Activated CD4-positive, alpha-beta T cell treated with anti-CD3 and anti-CD28 coated beads for 36 hours (primary cell): ENCODE measurements at regions not wholly inside any gene's neighbourhood (a gene's known extent, or its start where the extent isn't known, plus 50 kb on each side); places are given as distances from the start of the nearest gene placed in this dataset.

ENCODE experiments used
- ATAC-seq: fragments of 200-7000 bp; cut with Tn5 transposase; one replicate; pipeline ENCODE4 v1.10.0; 2021; ENCODE audit warnings: mild to moderate bottlenecking, moderate library complexity
- CTCF ChIA-PET: fragments of 350-600 bp; sonication (Branson Sonifier 250); formaldehyde crosslinking; loops from one replicate; lab custom pipeline; 2021; ENCODE audit warnings: antibody characterized with exemption; lab: Charles Lee
- POLR2A ChIA-PET: fragments of 350-600 bp; sonication (Branson Sonifier 250); formaldehyde crosslinking; loops from one replicate; lab custom pipeline; 2021; ENCODE audit warnings: antibody characterized with exemption, inconsistent platforms; lab: Charles Lee
- DNase-seq: peaks from one replicate; pipeline ENCODE4 v3.0.0-alpha.2; 2020
- H3K27ac Mint-ChIP-seq: one replicate; pipeline ENCODE4 v1.8.0; 2021; ENCODE audit warnings: mixed read lengths
- H3K27me3 Mint-ChIP-seq: one replicate; pipeline ENCODE4 v1.8.0; 2021; ENCODE audit warnings: mixed read lengths
- H3K36me3 Mint-ChIP-seq: one replicate; pipeline ENCODE4 v1.8.0; 2021; ENCODE audit warnings: low read depth, mixed read lengths
- H3K4me1 Mint-ChIP-seq: one replicate; pipeline ENCODE4 v1.8.0; 2021; ENCODE audit warnings: mixed read lengths
- H3K4me3 Mint-ChIP-seq: one replicate; pipeline ENCODE4 v1.8.0; 2021; ENCODE audit warnings: mild to moderate bottlenecking, moderate library complexity, mixed read lengths
- H3K9me3 Mint-ChIP-seq: one replicate; pipeline ENCODE4 v1.8.0; 2021; ENCODE audit warnings: low read depth, mixed read lengths
- intact Hi-C, 2 experiments: fragments of 100-400 bp; cut with DNase I in 1 of 2; cut with micrococcal nuclease in 1 of 2; formaldehyde crosslinking; loops; one replicate each; pipeline versions ENCODE4 v1.14.2 to v1.15.1; 2022 to 2024; cut with DNase I, micrococcal nuclease

DNA sequence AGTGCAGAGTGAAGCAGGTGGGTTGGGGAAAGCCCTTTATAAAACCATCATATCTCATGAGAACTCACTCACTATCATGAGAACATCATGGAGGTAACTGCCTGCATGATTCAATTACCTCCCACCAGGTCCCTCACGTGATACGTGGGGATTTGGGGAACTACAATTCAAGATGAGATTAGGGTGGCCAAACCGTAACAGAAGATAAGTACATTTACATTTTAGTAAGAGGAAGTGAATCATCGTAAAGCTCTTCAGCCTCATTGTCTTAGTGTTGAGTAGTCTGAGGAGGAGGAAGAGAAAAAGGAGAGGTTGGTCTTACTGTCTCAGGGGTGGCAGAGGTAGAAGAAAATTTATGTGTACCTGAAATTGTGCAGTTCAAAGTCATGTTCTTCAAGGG, 1053.4 kb upstream of the ADGRL4 start:
- DNase-seq (no peak), ATAC-seq (no peak)
- Mint-ChIP-seq H3K36me3 (no peaks in the 10 kb centered on the region), H3K27me3 (no peaks in the 10 kb centered on the region), H3K4me1 (no peaks in the 10 kb centered on the region), H3K27ac (no peak overlapping the region), H3K4me3 (no peak overlapping the region), H3K9me3 (no peaks in the 10 kb centered on the region)
- ChIA-PET POLR2A (no interaction called here), CTCF (no interaction called here)
- intact Hi-C loops, result no loop called here

DNA sequence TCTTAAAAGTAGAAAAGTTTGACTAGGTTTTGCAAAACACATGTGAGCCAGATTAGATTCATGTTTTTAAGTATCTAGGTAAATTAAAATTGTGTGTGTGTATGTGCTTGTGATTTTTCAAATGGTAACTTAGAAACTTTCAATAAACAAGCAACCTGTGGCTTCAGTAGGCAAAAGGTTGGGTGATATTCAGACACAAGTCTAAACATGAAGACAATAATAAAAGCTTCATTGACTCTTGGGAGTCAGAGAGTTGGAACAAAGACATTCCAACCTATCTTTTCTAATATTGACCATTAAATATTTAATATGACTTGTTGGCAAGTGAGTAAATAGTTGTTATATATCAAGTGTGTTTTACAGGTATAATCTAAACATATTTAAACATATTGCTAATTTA, 1049.6 kb upstream of the ADGRL4 start:
- CTCF ChIA-PET, result interaction anchor here (0.5 kb wide), 1 partner anchor 42 kb away, joined by 4 read pairs; no protein-coding TSS in a partner anchor
- H3K27me3 Mint-ChIP-seq, result no peaks in the 10 kb centered on the region
- POLR2A ChIA-PET, result no interaction called here
- intact Hi-C loops, result no loop called here
- no peak overlapping the region for H3K27ac Mint-ChIP-seq
- DNase-seq (no peak), ATAC-seq (no peak)
- H3K36me3 Mint-ChIP-seq, result no peaks in the 10 kb centered on the region
- H3K4me1 Mint-ChIP-seq, result no peaks in the 10 kb centered on the region
- H3K4me3 Mint-ChIP-seq, result no peak overlapping the region
- peaks cover 11% of the 10 kb centered on the region for H3K9me3 Mint-ChIP-seq

DNA sequence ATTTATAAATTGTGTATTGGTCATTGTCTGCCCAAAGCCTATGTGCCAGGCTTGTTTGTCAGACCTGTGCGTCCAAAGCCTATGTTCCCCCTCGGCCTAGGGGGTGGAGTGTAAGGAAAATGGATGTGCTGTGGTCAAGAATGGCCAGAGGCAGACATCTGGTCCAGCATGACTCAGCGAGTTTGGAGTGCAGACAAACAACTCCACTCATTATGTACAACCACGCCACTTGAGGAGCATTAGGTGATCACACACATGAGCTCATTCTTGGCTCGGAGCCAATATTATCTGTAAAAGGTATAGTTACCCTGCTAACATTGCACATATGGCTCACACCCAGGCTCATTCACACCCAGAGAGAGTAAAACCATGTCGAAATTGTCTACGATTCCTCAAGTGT, 1047.6 kb upstream of the ADGRL4 start:
- H3K27ac Mint-ChIP-seq, result no peak overlapping the region
- no peaks in the 10 kb centered on the region for H3K27me3 Mint-ChIP-seq
- ChIA-PET CTCF (no interaction called here), POLR2A (no interaction called here)
- DNase-seq (no peak), ATAC-seq (no peak)
- no peaks in the 10 kb centered on the region for H3K4me1 Mint-ChIP-seq
- H3K4me3 Mint-ChIP-seq, result no peak overlapping the region
- intact Hi-C loops, result no loop called here
- no peaks in the 10 kb centered on the region for H3K36me3 Mint-ChIP-seq
- peaks cover 16% of the 10 kb centered on the region for H3K9me3 Mint-ChIP-seq

DNA sequence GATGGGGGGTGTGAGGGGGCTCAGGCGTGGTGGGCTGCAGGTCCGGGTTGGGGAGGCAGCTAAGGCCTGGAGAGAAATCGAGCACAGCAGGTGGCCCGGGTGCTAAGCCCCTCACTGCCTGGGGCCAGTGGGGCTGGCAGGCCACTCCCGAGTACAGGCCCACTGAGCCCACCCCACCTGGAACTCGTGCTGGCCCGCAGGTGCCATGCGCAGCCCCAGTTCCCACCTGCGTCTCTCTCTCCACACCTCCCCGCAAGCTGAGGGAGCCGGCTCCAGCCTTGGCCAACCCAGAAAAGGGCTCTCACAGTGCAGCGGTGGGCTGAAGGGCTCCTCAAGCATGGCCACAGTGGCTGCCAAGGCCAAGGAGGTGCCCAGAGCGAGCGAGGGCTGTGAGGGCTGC, 1047.1 kb upstream of the ADGRL4 start:
- peaks cover 16% of the 10 kb centered on the region for H3K9me3 Mint-ChIP-seq
- no peak overlapping the region for H3K4me3 Mint-ChIP-seq
- H3K36me3 Mint-ChIP-seq, result no peaks in the 10 kb centered on the region
- H3K4me1 Mint-ChIP-seq, result no peaks in the 10 kb centered on the region
- no peak overlapping the region for H3K27ac Mint-ChIP-seq
- intact Hi-C loops, result no loop called here
- no peaks in the 10 kb centered on the region for H3K27me3 Mint-ChIP-seq
- POLR2A ChIA-PET, result no interaction called here
- DNase-seq, result no peak
- CTCF ChIA-PET, result no interaction called here
- ATAC-seq, result no peak

DNA sequence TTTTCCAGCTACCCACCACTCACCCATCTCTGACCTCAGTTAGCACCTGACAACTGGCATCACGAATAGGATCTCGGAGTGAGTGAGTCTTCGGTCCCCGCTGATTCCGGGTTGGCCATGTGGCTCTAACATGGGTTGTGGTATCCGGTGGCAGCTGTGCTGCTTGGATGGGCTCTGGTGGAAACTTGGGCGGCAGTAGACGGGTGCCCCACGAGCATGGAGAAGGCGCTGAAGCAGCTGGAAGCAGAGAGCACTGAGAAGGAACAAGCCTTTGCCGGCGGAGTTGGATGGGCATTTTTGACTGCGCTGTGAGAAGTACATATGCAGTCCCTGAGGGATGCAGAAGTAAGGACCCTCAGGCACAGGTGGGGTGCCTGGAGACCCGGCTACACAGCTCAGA, 1044.0 kb upstream of the ADGRL4 start:
- no peaks in the 10 kb centered on the region for H3K27me3 Mint-ChIP-seq
- intact Hi-C loops, result no loop called here
- ATAC-seq (no peak), DNase-seq (no peak)
- no peaks in the 10 kb centered on the region for H3K36me3 Mint-ChIP-seq
- ChIA-PET POLR2A (no interaction called here), CTCF (no interaction called here)
- H3K9me3 Mint-ChIP-seq, result peaks cover 20% of the 10 kb centered on the region
- no peaks in the 10 kb centered on the region for H3K4me1 Mint-ChIP-seq
- no peak overlapping the region for H3K27ac Mint-ChIP-seq
- no peak overlapping the region for H3K4me3 Mint-ChIP-seq

DNA sequence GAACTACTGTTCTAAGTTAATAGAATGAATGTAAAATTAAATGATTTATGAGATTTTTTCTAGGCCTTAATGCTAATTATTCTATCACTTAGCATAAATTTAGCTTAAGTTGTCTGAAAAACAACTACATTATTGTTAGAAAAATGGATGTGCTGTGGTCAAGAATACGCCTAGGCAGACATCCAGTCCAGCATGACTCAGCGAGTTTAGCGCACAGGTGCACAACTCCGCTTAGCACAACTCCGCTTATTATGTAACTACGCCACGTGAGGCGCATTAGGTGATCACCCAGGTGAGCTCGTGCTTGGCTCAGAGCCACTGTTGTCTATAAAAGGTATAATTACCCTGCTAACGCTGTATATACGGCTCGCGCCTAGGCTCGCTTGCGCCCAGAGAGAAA, 1043.6 kb upstream of the ADGRL4 start:
- ATAC-seq, result no peak
- H3K36me3 Mint-ChIP-seq, result no peaks in the 10 kb centered on the region
- POLR2A ChIA-PET, result no interaction called here
- no peak for DNase-seq
- intact Hi-C loops, result no loop called here
- no peak overlapping the region for H3K4me3 Mint-ChIP-seq
- H3K9me3 Mint-ChIP-seq, result peaks cover 20% of the 10 kb centered on the region
- CTCF ChIA-PET, result no interaction called here
- no peaks in the 10 kb centered on the region for H3K27me3 Mint-ChIP-seq
- no peak overlapping the region for H3K27ac Mint-ChIP-seq
- H3K4me1 Mint-ChIP-seq, result no peaks in the 10 kb centered on the region

DNA sequence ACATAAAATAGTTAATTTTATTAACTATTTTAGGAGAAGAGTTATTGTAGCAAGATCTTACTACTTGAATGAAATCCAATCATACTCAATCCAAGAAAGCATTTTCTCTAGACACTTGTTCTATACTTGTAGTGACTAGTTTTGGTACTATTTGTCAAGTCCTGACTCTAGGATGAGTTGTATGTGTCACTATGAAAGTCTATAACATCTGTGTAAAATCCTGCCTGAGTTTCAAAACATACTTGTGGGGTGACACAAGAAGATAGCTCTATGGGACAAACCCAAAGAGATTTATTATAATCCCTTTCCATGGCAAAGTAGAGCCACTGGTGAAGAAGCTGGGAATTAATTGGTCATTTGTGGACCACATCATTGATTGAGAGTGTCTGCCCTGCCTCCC, 1042.2 kb upstream of the ADGRL4 start:
- POLR2A ChIA-PET, result no interaction called here
- ATAC-seq (no peak), DNase-seq (no peak)
- H3K4me1 Mint-ChIP-seq, result no peaks in the 10 kb centered on the region
- peaks cover 14% of the 10 kb centered on the region for H3K9me3 Mint-ChIP-seq
- H3K27ac Mint-ChIP-seq, result no peak overlapping the region
- intact Hi-C loops, result no loop called here
- H3K4me3 Mint-ChIP-seq, result no peak overlapping the region
- H3K36me3 Mint-ChIP-seq, result no peaks in the 10 kb centered on the region
- CTCF ChIA-PET, result no interaction called here
- H3K27me3 Mint-ChIP-seq, result no peaks in the 10 kb centered on the region

DNA sequence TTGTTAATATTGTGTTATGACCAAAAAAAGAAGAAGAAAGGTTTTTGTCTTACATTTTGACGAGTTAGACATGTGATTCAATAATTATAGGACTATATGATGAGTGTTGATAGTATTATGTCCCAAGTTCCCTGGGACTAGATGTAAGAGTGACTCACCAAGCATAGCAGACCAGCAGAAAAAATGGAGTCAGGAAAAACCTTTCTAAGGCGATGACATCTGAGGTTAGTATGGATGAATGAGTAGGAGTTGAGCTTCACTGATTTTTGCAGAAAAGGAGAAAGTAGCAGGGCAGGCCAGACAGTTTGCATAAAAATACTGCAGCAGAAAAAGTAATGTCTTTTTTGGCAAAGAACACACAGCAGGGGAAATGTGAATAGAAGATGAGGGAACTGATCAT, 1041.3 kb upstream of the ADGRL4 start:
- no peaks in the 10 kb centered on the region for H3K27me3 Mint-ChIP-seq
- H3K27ac Mint-ChIP-seq, result no peak overlapping the region
- peaks cover 14% of the 10 kb centered on the region for H3K9me3 Mint-ChIP-seq
- H3K36me3 Mint-ChIP-seq, result no peaks in the 10 kb centered on the region
- ATAC-seq (no peak), DNase-seq (no peak)
- POLR2A ChIA-PET, result no interaction called here
- CTCF ChIA-PET, result no interaction called here
- no peaks in the 10 kb centered on the region for H3K4me1 Mint-ChIP-seq
- H3K4me3 Mint-ChIP-seq, result no peak overlapping the region
- intact Hi-C loops, result no loop called here

DNA sequence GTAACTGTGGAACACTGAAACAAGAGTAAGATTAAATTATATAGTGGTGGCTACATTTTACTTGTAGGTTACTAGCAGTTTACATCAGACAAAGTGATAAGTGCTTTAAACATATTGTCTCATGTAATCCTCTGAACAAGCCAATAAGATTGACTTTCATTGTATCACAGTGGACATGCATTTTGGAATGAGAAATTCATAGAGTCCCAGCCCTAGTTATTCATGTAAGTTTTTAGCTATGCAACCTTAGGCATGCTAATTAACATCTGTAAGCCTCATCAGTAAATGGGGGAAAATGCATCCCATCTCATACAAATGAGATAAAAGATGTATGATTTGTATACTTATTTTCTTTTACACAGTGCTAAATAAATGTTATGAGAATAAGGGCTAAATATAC, 1038.1 kb upstream of the ADGRL4 start:
- no peak overlapping the region for H3K4me3 Mint-ChIP-seq
- ChIA-PET POLR2A (no interaction called here), CTCF (no interaction called here)
- H3K4me1 Mint-ChIP-seq, result no peaks in the 10 kb centered on the region
- H3K36me3 Mint-ChIP-seq, result no peaks in the 10 kb centered on the region
- DNase-seq, result no peak
- H3K9me3 Mint-ChIP-seq, result peaks cover 11% of the 10 kb centered on the region
- no peak overlapping the region for H3K27ac Mint-ChIP-seq
- H3K27me3 Mint-ChIP-seq, result no peaks in the 10 kb centered on the region
- ATAC-seq, result no peak
- intact Hi-C loops, result no loop called here

DNA sequence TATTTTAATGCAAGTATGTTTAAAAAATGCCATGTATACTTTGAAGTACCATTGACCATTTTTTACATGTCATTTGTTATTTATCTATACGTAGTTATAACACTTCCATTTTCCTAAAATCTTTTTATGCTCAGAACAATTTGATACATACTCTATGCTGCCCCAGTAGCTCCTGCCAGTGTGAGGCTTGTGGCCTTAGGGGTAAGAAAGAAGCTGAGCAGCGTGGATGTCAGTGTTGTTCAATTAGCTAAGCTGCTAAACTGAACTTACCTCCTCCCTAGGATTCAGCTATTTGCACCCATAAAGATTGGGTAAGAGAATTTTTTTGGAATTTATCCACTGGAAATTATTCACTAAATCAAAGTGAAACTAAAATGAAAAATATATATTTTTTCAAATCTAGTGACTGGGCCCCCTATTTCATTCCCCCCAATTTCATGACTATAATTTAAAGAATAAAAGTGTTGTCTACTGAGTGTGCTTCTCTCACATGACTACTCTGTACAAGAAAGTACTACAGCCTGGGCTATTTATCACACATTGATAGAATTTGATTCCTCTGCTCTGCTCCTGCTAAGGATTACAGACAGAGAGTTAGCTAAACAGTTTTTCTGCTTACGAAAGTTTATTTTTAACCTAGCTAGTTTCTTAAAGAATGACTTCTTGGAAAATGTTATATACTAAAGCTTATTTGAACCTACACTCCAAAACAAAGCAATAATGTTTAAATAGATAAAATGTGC, 1030.3 kb upstream of the ADGRL4 start:
- ATAC-seq, result no peak
- no peaks in the 10 kb centered on the region for H3K4me1 Mint-ChIP-seq
- no peak overlapping the region for H3K4me3 Mint-ChIP-seq

DNA sequence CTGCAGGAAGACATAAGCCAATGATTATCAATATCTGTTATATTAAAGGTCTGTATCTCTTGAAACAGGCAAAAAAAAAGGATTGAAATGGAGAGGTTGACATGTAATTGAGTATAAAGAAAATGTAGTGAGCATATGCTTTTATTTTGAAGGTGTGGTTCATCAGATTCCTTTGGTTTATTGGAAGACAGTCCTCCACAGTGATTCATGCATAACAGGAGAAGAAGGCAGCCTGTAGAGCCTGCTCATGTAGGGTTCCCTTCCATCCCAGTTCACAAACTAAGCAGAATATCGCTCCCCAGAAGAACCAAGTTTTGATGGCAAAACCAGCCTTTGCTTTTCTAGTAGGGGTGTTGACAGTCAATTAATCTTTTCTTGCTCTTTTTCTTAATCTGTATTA, 1016.8 kb upstream of the ADGRL4 start:
- Mint-ChIP-seq H3K27me3 (no peaks in the 10 kb centered on the region), H3K27ac (no peak overlapping the region), H3K4me3 (no peak overlapping the region), H3K36me3 (no peaks in the 10 kb centered on the region), H3K4me1 (no peaks in the 10 kb centered on the region), H3K9me3 (peaks cover 7% of the 10 kb centered on the region)
- ATAC-seq (no peak), DNase-seq (no peak)
- CTCF ChIA-PET, result no interaction called here
- intact Hi-C loops, result no loop called here
- POLR2A ChIA-PET, result no interaction called here

More for the DNA sequence above, 1030.3 kb upstream of the ADGRL4 start:
- no peak overlapping the region for H3K27ac Mint-ChIP-seq
- intact Hi-C loops, result no loop called here
- POLR2A ChIA-PET, result no interaction called here
- CTCF ChIA-PET, result no interaction called here
- H3K27me3 Mint-ChIP-seq, result no peaks in the 10 kb centered on the region
- no peak for DNase-seq
- no peaks in the 10 kb centered on the region for H3K36me3 Mint-ChIP-seq
- peaks cover 13% of the 10 kb centered on the region for H3K9me3 Mint-ChIP-seq

DNA sequence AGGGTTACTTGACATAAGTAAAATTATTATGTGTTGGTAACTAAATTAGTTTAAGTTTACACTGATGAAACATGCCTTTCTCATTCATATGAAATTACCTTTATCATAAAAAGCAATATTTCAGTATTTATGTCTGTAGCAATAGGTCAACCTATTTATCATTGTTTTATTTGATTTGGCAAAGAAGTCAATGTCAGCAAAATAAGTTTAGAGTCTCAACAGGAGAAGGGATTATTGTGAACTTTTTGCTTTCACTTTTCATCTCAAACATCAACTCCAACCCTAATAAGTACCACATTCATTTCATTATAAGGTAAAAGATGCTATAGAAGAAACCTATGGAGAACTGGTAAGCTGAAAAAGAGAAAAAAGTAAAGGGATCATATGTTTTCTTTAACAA, 1015.4 kb upstream of the ADGRL4 start:
- Mint-ChIP-seq H3K9me3 (peaks cover 10% of the 10 kb centered on the region), H3K4me3 (no peak overlapping the region), H3K27me3 (no peaks in the 10 kb centered on the region), H3K27ac (no peak overlapping the region), H3K36me3 (no peaks in the 10 kb centered on the region), H3K4me1 (no peaks in the 10 kb centered on the region)
- POLR2A ChIA-PET, result no interaction called here
- CTCF ChIA-PET, result interaction anchor here (1.1 kb wide), 1 partner anchor 16 kb away, joined by 3 read pairs; no protein-coding TSS in a partner anchor
- DNase-seq, result no peak
- intact Hi-C loops, result no loop called here
- no peak for ATAC-seq
